ENCODE measurements at regions not wholly inside any gene's neighbourhood (a gene's known extent, or its start where the extent isn't known, plus 50 kb on each side); places are given as distances from the start of the nearest gene placed in this dataset.
"Not testable (repeated sequence)": the region's sequence is repeated elsewhere in the genome, so short reads cannot be mapped to it uniquely, and the experiment has no call there.

DNA sequence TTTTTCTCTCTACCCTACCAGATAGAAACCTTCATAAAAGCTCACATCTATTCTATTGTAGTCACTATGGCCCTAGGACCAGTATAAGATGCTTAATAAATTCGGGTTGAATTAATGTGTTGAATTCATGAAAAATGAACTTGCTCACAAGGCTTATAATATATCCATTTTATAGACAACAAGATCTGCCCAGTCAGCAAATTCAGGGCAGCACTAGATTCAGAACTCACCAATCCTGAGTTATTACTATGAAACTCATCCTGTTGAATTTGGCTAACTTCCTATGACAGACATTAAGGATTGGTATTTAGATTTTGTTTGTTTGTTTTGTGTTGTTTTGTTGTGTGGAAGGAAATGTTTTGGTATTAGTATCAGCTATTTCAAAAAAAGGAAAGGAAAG, 143.6 kb upstream of the CCNG1 start:
- intact Hi-C loops (cut with DNase I) = no loop called here
- DNase-seq = no peak

GRCh38 chr5:163303718-163304117, 133.7 kb upstream of the CCNG1 start:
- no peak for DNase-seq
- intact Hi-C loops (cut with DNase I) = no loop called here

DNA sequence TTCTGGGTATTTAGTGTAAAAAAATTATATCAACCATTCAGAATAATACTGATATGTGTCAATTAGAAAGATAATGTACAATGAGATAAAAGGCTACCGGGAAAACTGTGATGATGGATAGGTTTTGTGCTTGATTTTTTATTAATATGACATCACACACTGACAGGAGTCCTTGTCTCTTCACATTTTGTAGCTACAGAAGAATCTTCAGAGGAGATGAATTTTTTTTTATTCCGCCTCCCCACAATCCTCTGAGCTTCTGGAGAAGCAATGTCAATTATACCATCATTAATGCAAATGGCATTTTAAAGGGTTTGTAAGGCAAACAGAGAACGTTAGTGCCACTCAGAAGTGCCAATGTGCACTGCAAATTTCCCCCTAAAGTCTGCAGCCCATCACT, 131.7 kb upstream of the CCNG1 start:
- DNase-seq = peak in 1 of 42 donors; percentile 37
- intact Hi-C loops (cut with DNase I) = no loop called here

GRCh38 chr5:163306421-163306820, 131.0 kb upstream of the CCNG1 start:
- intact Hi-C loops (cut with DNase I) = no loop called here
- no peak for DNase-seq

- intact Hi-C loops (cut with DNase I) = no loop called here
- no peak for DNase-seq
Measured at GRCh38 chr5:163309914-163310313, 127.5 kb upstream of the CCNG1 start.

- intact Hi-C loops (cut with DNase I) = no loop called here
- no peak for DNase-seq
Measured at GRCh38 chr5:163310997-163311396, 126.4 kb upstream of the CCNG1 start.

GRCh38 chr5:163312598-163312997, 124.8 kb upstream of the CCNG1 start:
- intact Hi-C loops (cut with DNase I) = no loop called here
- no peak for DNase-seq

GRCh38 chr5:163313049-163313448, 124.3 kb upstream of the CCNG1 start:
- DNase-seq; intact Hi-C loops (cut with DNase I): not testable (repeated sequence)

- DNase-seq; intact Hi-C loops (cut with DNase I): not testable (repeated sequence)
Measured at GRCh38 chr5:163316374-163316773, 121.0 kb upstream of the CCNG1 start.

DNA sequence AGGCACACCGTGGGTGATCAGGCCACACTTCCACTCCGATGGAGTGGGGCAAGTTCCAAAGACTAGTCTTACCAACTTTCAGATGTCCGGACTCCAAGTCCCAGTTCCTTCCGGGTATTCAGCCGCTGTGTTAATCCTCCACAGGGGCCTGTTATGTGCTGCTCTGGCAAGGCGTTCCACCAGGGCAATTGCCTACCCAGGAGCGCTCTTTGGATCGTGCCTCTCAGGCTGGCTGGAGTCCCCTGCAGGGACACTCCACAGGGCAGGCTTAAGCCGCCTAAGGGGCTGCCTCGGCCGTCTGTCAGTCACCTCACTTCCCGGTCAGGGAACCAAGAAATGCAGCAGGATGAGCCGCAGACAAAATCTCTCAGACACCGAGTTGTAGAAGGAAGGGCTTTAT, 118.7 kb upstream of the CCNG1 start:
- DNase-seq = no peak
- intact Hi-C loops (cut with DNase I) = no loop called here

GRCh38 chr5:163321511-163321910, 115.9 kb upstream of the CCNG1 start:
- DNase-seq = no peak
- intact Hi-C loops (cut with DNase I) = no loop called here

DNA sequence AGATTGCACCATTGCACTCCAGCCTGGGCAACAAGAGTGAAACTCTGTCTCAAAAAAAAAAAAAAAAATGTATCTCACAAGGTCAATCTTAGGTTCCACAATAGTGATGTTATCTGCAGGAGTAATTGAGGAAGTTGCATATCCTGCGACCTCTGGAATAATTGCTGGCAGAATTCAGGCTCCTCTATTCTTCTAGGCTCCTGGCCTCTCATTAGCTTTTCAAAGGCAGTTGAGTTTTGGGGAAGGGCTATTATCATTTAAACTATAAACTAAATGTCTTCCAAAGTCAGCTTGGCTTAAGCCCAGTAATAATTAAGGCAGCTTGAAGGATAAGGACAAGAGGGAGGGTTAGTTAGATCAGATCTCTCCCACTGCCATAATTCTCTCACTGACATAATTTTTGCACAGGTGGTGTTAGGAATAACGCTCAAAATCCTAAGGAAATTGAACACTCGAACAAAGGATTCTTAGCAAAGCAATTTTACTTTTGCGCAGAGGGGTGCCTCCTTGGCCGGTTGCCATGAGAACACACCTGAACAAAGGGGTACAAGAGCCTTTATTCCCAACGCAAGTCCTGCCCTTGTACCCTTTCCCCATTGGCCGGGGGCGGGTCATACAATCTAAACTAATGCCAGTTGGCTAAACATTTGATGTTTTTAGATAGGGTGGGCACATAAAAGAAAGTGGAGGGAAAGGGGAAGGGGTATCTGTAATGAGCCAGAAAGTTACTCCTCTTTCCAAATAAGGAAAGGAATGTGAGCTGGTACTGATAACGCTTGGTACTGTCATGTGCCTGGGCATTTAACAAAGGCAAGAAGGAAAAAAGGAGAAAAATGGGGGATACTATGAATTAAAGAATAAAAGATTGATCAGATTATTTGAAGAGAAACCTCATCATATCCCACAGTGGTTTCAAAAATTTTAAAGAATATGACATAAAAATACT, 106.4 kb upstream of the CCNG1 start:
- intact Hi-C loops (cut with DNase I) = no loop called here
- no peak for DNase-seq

DNA sequence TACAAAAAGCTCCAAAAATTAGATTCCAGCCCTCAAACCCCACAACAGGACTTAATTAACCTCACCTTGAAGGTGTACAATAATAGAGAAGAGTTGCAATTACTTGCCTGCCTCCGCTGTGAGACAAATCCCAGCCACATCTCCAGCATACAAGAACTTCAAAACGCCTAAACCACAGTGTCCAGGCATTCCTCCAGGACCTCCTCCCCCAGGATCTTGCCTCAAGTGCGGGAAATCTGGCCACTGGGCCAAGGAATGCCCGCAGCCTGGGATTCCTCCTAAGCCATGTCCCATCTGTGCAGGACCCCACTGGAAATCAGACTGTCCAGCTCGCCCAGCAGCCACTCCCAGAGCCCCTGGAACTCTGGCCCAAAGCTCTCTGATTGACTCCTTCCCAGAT, 101.3 kb upstream of the CCNG1 start:
- intact Hi-C loops (cut with DNase I) = not testable (repeated sequence)
- peak in 1 of 42 donors; percentile 5 for DNase-seq

- intact Hi-C loops (cut with DNase I) = no loop called here
- DNase-seq = no peak
Measured at GRCh38 chr5:163339148-163339547, 98.2 kb upstream of the CCNG1 start.

DNA sequence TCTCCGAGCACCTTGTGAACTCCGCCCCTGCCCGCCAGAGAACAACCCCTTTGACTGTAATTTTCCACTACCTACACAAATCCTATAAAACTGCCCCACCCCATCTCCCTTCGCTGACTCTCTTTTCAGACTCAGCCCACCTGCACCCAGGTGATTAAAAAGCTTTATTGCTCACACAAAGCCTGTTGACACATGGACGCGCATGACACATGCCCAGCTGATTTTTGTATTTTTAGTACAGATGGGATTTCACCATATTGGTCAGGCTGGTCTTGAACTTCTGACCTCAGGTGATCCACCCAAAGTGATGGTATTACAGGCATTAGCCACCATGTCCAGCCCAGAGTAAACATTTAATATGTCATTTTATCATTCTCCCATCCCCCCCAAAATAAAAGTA, 97.0 kb upstream of the CCNG1 start:
- intact Hi-C loops (cut with DNase I); DNase-seq: not testable (repeated sequence)

DNA sequence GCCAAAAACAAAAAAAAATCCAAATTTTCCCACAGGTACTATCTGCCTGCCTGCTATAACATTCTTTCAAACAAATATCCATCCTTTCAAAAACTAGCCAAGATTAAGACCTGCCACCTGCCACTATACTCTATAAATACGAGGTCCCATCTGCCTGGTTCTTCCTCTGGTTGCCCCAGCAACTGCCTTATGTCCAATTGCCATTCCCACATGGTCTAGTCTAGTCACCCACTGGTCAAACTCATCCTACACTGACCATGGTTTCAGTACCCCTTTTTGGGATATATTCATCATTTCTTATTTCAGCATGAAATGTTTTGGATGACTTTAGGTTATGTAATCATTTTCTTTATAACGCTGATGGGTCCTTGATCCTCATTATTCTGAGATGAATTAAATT, 95.1 kb upstream of the CCNG1 start:
- DNase-seq = no peak
- intact Hi-C loops (cut with DNase I) = no loop called here

DNA sequence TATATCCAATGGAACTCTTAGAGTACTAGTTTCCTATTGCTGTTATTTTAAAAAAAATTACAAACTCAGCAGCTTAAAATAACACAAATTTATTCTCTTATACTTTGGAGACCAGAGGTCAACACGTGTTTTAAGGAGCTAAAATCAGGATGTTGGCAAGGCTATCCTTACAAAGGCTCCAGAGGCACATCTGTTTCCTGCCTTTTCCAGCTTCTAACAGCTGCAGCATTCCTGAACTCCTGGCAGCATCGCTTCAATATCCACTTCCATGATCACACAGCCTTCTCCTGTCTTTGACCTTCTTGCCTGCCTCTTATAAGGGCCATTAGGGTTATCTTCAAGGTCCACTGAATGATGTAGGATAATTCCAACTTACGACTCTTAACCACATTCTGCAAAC, 92.2 kb upstream of the CCNG1 start:
- no peak for DNase-seq

GRCh38 chr5:163347671-163348070, 89.7 kb upstream of the CCNG1 start:
- intact Hi-C loops (cut with DNase I) = no loop called here
- peak; percentile 13 to 86 (median 72) for DNase-seq

More for the DNA sequence above, 92.2 kb upstream of the CCNG1 start:
- intact Hi-C loops (cut with DNase I) = no loop called here

DNA sequence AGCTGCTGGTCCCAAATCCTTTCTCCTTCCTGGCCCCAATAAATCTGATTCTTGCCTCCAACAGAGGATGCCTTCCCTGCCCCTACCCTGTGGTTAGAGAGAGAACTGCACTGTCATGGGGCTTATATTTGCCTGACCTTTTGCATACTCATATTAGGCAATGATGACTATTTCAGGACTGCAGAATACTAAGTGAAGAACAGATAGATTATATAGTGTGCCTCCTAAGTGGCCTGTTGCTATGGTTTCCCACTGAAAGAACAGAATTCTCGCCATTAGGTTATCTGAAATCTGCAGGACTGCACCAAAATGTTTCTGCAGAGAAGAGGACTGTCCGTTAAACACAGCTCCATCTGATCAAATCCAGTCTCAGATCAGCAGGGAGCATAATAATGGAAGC, 87.3 kb upstream of the CCNG1 start:
- no peak for DNase-seq
- intact Hi-C loops (cut with DNase I) = no loop called here

GRCh38 chr5:163352531-163352930, 84.9 kb upstream of the CCNG1 start:
- DNase-seq = no peak
- intact Hi-C loops (cut with DNase I) = no loop called here

DNA sequence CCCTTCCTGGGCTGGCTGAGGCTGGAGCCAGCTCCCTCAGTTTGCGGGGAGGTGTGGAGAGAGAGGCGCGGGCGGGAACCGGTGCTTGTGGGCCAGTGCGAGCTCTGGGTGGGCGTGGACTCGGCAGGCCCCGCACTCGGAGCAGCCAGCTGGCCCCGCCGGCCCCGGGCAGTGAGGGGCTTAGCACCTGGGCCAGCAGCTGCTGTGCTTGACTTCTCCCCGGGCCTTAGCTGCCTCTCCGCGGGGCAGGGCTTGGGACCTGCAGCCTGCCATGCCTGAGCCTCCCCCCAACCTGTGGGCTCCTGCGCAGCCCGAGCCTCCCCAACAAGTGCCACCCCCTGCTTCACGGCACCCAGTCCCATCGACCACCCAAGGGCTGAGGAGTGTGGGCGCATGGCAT, 81.6 kb upstream of the CCNG1 start:
- DNase-seq; intact Hi-C loops (cut with DNase I): not testable (repeated sequence)
